ENCODE measurements at regions not wholly inside any gene's neighbourhood (a gene's known extent, or its start where the extent isn't known, plus 50 kb on each side); places are given as distances from the start of the nearest gene placed in this dataset.

DNA sequence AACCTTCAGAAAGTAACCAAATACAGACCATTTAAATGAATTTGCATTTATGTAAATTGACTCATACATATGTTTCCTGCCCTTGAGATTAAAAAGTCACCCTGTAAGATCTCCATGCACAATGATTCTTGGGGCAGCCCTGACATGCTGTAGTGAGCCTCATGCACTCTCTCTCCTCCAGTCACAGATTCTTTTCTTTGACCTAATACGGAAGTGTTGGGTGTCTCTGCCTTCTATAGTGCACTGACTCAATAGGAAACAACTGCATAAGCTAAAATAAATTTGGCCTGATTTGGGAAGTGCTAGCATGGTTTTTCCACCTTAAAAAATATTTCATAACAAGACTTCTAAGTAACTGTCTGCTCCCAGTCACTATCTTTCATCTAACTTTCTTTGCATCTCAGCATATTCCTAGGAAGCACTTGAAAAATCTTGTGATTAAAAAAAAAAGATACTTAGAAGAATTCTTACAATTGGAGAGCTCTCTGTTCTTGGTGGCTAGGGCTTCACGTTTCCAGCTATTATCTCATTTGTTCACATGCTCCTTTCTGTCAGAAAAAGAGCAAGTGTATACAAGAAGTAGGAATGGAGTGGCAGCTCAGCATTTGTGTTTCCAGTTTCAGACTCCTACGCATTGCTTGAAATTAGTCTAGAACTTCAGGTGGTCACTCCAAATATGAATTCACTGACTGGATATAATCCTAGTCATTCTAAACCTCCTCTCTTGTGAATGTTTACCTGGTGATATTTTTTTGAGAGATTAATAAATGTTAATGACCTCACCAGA is 207.9 kb upstream of the COL8A1 start:
- DNase-seq: no peak

- DNase-seq: no peak
Measured at GRCh38 chr3:99429502-99429901, 208.9 kb upstream of the COL8A1 start.

DNA sequence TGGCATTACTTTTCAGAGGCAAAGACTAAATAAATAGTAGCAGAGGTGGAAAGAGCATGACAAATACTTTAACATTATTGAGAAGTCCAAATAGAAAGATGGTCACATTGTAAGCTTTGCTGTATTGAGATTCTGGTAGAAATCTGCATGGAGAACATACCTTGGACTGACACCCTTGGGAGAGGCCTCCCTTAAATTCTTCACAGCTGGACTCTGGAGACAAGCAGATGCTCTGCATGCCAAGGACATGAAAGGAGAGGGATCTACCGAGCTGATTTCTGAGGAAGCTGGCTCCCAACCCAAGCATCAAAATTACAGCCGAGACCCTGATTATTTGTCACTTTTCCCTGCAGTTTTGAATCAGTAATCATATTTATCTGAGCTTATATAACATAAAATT is 212.5 kb upstream of the COL8A1 start:
- DNase-seq: no peak

DNA sequence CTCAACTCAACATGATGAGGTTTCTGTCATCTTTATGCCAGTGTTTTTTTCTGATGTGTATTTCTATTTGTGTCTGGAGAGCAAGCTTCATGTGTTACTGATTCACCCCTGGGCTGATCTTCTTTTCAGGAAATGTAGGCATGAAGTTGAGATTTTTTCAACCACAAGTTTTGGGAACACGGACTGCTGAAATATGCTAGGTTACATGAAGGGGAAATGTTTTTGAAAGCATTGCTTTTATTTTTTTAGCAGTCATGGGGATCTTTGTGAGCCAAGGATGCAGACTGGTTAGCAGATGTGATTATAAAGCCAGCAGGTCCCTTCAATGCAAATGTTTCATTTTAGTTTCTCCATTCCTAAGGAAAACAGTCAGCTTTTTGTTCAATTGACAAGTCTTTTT is 219.3 kb upstream of the COL8A1 start:
- no peak for DNase-seq

- no peak for DNase-seq
Measured at GRCh38 chr3:99418709-99419108, 219.7 kb upstream of the COL8A1 start.

GRCh38 chr3:99418209-99418635 is 220.2 kb upstream of the COL8A1 start:
- no peak for DNase-seq

- no peak for DNase-seq
Measured at GRCh38 chr3:99413504-99413903, 224.9 kb upstream of the COL8A1 start.

DNA sequence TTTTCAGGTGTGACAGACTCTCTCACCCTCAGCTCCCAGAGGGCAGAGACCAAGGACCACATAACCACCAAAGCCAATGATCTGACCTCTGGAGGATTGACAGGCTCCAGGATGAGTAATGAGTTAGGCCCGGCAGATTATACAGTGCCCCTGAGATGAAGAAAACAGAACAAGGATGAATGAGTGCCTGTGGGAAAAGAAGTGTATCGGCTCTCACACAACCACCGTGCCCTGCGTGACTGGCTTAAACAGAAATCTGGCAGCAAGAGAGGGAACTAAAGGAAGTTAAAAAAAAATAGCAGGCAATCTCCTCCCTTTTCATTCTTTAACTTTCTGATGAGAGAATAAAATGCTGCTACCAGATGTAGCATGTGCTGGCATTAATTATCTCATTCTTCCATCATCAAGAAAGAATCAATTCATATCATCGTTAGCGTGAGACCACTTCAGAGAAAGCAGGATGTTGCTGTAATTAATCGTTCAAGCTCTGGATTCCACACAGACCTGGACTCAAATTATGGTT is 227.5 kb upstream of the COL8A1 start:
- no peak for DNase-seq

DNA sequence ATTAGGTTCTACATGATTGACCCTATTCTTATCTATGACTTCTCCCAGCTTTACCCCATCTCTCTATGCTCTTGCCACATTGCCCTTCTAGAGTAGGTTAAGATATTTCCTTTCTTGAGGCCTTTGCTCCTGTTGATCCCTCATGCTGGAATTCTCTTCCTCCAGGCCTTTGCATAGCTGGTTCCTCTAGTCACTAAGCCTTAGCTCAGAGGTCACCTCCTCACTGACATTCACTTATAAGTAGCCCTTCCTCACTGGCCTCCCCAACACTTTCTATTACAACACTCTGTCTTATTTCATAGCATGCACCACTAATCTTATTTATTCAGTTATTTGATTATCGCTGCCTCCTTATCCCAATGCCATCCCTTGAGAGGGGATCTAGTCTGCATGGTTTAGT is 228.4 kb upstream of the COL8A1 start:
- no peak for DNase-seq

- no peak for DNase-seq
Measured at GRCh38 chr3:99407257-99407656, 231.1 kb upstream of the COL8A1 start.

- no peak for DNase-seq
Measured at GRCh38 chr3:99402755-99403154, 235.6 kb upstream of the COL8A1 start.

DNA sequence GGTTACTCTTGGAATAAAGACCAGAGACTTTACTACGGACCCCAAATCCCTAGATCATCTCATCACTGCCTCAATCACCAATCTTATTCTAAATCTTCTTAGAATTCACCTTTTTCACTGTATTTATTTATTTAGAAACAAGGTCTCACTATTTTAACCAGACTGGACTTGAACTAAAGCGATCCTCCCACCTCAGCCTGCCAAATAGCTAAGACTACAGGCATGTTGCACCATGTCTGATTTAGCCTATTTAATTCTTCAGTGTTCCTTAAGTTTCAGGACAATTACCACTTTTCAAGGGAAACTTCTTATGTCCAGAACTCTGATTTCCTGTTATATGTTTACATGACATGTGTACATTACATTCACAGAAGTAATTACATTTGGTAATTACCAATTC is 238.0 kb upstream of the COL8A1 start:
- DNase-seq: no peak

DNA sequence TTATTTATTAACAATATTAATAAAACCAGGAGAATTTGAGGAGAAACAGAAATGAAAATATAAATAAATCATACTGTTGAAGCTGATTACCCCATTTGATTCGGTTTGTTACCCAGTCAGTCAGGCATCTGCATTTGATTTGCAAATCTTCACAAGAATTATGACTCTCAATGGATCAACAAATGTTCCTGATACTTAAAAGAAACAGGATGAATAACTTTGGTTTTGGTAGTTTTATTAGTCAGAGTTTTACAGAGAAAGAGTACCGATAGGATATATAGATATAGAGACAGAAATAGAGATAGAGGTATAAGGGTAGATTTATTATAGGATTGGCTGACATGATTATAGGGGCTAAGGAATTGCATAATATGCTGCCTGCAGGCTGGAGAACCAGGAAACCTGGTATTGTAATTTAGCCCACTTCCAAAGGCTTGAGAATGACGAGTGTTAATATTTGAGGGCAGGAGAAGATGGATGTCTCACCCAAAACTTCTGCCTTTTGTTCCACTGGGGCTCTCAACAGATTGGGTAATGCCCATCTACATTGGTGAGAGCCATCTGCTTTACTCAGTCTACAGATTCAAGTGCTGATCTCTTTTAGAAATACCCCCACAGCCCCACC is 241.6 kb upstream of the COL8A1 start:
- DNase-seq: no peak

DNA sequence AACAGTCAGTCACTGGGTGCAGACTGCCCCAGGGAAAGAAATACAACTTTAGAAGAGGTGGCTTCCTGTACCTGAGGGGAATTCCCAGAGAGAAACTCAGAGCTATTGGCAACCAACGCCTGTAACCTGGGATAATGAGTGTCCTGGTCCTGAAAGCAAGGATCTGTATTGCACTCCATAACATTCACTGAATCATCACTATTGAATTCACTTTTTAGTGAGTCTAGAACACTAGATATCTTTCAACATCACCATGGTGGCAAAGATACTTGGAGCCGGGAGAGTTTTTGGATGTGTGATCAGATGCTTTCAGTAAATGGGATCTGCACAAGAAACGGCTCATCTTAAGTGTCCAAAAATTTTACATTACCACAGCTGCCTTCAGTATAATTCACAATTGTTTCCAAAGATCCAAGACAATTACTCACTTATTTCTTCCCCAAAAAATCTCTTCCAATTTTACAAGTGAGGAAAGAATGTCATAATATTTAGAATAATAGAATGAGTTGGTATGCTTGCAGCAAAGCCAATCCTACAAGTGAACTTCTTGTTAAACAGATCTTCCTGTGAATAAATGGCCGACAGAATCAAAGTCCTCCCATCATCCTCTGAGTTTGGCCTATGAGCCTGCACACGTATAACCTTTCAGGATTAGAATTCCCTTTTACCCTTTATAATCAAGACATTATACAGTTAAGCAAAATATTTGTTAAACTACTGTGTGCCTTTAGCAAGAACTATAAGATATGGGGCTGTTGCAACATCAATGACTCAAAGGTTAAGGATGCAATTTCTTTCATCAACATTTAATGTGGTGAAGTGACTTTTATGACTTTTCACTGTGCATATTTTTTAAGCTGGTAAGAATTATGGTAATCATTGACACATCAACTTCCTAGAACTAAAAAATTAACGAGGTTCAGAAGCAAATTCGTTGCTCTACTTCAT is 243.3 kb upstream of the COL8A1 start:
- no peak for DNase-seq

GRCh38 chr3:99393961-99394360 is 244.4 kb upstream of the COL8A1 start:
- DNase-seq: no peak

DNA sequence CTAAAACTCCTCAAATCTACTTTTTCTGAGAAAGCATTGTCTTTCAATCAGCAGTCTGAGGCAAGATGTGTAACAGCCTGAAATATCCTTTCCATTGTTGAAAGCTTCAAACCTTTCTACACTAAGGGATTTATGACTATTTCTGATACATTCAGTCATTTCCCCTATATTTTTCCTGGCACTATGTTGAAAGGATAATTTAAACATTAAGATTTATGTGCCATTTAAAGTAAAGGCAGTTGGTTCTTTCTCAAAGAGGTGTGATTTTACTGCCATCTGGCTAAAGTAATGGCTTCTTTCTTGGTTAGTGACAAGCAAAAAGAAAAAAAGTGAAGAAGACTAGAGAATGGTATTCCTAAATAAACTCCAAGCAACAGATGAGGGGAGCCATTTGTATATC is 249.6 kb upstream of the COL8A1 start:
- DNase-seq: no peak

DNA sequence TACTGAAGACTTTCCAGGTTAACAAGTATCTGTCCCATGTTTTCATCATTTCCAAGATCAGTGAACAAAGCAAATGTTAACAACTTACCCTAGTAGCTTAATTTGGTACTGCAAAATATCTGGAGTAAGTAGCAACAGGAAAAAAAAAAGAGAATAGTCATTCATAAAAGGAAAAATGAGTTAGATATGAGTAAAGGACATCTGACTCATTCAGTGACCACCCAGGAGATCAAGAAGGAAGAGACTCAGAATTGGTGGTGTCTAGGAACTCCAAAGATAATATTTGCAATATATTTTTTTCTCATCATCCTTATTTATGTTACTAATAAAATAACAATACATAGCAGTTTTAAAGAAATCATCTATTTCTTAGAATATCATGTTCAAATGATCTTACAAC is 253.8 kb upstream of the COL8A1 start:
- DNase-seq: no peak

- DNase-seq: no peak
Measured at GRCh38 chr3:99376926-99377325, 261.5 kb upstream of the COL8A1 start.

DNA sequence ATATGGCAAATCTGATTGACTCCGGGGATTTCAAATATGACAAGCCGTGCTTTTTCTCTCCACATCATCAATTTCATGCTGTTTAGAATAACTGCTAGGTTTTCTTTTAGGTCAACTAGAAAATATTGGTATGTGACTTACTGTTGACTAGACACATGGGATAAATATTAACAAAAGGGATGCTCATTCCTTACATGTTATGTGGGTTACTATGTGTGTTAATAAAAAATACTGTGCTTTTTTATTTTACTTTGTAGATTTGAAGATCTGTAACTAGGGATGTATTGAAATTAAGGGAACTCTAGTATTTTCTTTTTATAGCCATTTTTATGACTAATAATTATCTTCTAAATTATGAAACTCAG is 264.6 kb upstream of the COL8A1 start:
- no peak for DNase-seq

DNA sequence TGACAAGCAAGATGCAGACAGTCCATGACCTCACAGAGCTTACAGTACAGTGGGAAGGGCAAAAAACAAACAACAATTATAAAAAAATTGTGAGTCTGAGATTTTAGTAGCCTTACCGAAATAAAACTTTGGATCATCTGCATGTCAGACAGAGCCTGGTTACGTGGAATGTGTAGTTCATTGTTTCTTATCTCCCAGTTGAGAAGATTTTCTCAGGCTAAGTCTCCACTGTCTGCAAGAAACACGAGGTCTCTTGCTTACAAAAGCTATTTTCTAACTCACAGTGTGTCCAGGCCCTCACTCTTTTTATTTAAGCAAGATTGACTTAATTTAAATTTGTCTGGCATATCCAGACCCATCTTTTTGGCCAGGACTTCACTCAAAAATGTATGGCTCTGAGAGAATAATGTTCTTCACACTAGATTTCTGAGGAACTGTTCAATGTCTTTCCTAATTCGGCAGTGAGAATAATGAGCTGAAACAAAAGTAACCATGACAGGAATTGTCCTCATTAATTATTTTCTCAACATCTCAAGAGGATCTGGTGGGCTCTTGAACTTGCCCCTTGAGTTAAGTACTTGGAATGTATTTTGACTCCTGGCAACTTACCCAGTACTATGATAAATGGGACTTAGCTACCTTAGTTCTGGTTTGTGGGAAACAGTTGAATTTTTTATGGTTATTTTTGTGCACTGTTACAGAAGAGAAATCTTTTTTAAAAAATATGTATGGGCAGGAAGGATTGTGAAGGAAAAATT is 265.1 kb upstream of the COL8A1 start:
- DNase-seq: no peak

DNA sequence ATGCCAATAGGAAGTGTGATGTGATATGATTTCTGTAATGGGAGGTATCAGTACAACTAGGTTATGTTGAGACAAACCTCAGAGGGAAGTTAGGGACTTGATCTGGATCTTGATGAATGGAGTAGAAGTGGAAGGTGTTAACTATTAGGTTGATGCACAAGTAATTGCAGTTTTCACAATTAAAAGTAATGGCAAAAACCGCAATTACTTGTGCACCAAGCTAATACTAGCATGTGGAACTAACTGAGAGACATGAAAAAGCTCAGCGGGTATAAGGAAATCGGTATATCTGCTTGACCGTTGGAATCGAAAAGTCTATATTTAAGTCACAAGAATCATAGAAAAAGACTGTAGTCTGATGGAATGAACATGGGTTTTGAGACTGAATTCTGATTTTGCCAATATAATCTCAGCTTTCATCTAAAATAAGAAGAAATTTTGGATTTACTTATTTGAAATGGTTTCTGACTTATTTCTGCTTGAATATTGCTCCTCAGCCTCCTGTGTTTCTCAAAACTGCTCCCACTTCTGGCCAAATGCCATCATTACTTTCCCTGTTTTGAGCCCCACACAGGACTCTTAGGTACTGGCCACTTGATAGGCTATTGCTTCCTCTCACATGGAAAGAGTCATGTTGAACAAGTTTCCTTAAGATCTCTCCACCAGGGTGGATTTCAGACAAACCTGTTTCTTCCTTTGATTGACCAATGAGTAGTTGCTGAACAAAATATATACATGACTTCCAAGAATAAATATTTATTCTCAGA is 271.5 kb upstream of the COL8A1 start:
- DNase-seq: no peak

DNA sequence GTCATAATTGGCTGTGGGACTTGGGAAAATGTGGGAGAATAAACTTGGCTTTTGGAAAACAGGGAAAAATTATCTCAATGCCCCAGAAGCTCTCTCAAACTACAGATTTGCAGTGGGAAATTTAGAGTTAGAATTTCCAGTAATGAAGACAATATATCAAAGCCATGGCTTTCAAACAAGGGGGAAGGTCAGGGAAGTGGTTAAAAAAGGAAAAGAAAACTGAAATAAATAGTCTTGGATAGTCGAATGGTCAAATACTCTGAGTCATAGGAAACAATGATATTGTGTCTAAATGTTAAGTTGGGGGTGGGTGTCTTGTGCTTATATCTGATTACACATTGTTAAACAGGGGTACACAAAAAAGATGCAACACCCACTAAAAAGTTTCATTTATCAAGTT is 272.4 kb upstream of the COL8A1 start:
- DNase-seq: no peak

Measured in NCI-H1092 (cell line).